ENCODE measurements at regions not wholly inside any gene's neighbourhood (a gene's known extent, or its start where the extent isn't known, plus 50 kb on each side); places are given as distances from the start of the nearest gene placed in this dataset.

- TF ChIP-seq CTCF (tag by site-specific recombination; IDR thresholded peaks at IDR 0.05) (no peak), ZEB2 (tag by site-specific recombination; IDR thresholded peaks at IDR 0.05) (no peak), ZNF510 (tag by site-specific recombination; IDR thresholded peaks at IDR 0.05; ENCODE audit: insufficient replicate concordance) (no peak), TCF7L2 (IDR thresholded peaks at IDR 0.05; ENCODE audit: borderline replicate concordance, low read depth, low read length) (no peak)
Observed at GRCh38 chr7:68088879-68089278, 1092.2 kb downstream of the TYW1 start.

Data from HEK293 (cell line).